ENCODE measurements at regions not wholly inside any gene's neighbourhood (a gene's known extent, or its start where the extent isn't known, plus 50 kb on each side); places are given as distances from the start of the nearest gene placed in this dataset.

- TF ChIP-seq CTCF (IDR thresholded peaks at IDR 0.05) (no peak), POLR2A (IDR thresholded peaks at IDR 0.05) (no peak), EP300 (IDR thresholded peaks at IDR 0.05) (no peak)
Observed at GRCh38 chr14:84535976-84536375, 994.0 kb upstream of the FLRT2 start.

All from ovary (tissue), 3 donors.